ENCODE measurements at regions not wholly inside any gene's neighbourhood (a gene's known extent, or its start where the extent isn't known, plus 50 kb on each side); places are given as distances from the start of the nearest gene placed in this dataset.

GRCh38 chr11:92492372-92492771 lies 267.8 kb downstream of the FAT3 start:
- TF ChIP-seq CTCF (IDR thresholded peaks at IDR 0.05) (no peak), POLR2A (IDR thresholded peaks at IDR 0.05) (no peak)

Measured in heart left ventricle (tissue), 13 donors.